PC-9 (cell line): ENCODE measurements at regions not wholly inside any gene's neighbourhood (a gene's known extent, or its start where the extent isn't known, plus 50 kb on each side); places are given as distances from the start of the nearest gene placed in this dataset.

Experiments used
- CTCF ChIP-seq: fragments of 200-600 bp; sonication (generic); conservative IDR thresholded peaks from 2 replicates; pipeline ENCODE4 v1.6.1; 2017; ENCODE audit warnings: mixed run types, antibody characterized with exemption, mild to moderate bottlenecking, moderate library complexity
- EZH2 ChIP-seq: fragments of 200-600 bp; sonication (generic); IDR thresholded peaks from 2 replicates; pipeline ENCODE4 v1.8.0; 2017; ENCODE audit warnings: antibody characterized with exemption, low read depth

- no peak for TF ChIP-seq CTCF
- no peak for TF ChIP-seq EZH2
Observed at GRCh38 chr3:43883729-43884396, 193.1 kb downstream of the ABHD5 start.
